Germinal center (tissue), 1 donor: ENCODE measurements at regions not wholly inside any gene's neighbourhood (a gene's known extent, or its start where the extent isn't known, plus 50 kb on each side); places are given as distances from the start of the nearest gene placed in this dataset.
"Not testable (repeated sequence)": the region's sequence is repeated elsewhere in the genome, so short reads cannot be mapped to it uniquely, and the experiment has no call there.

ENCODE experiments used
- DNase-seq: peaks from one replicate; pipeline ENCODE4 v3.0.0; 2012; ENCODE audit warnings: mixed read lengths, low spot score

GRCh38 chr2:44086629-44087028, 82.0 kb upstream of the PPM1B start:
- no peak for DNase-seq

DNA sequence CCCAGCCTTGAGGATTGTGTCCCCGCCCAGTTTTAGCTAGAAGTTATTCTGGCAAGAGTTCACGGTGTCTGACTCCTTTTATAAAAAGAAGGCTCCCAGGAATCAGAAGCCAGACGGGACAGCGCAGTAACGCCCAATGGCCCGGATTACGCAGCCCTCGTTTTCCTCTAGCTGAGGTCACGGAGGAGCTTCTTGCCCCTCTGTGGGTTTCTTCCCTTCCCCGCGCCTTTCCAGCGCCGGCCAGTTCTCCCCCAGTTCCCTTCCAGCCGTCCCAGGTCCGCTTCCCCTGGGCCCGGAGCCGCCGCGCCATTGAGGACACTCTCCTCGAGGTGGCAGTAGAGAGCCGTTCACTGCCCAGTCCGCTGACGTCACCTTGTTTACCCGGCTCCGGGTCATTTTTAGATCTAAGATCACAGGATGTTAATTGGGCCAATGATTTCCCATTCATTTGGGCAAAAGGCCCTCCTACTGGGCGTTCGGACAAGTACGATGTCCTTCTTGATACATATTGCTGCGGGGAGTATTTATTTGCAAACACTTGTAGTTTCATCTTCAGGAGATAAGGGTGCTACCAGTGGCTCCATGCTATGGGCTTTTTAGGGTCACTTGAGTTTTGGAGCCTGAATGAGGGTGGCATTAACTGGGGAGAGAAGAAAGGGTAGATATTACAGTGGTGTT, 81.5 kb upstream of the PPM1B start:
- peak; percentile 87 for DNase-seq

DNA sequence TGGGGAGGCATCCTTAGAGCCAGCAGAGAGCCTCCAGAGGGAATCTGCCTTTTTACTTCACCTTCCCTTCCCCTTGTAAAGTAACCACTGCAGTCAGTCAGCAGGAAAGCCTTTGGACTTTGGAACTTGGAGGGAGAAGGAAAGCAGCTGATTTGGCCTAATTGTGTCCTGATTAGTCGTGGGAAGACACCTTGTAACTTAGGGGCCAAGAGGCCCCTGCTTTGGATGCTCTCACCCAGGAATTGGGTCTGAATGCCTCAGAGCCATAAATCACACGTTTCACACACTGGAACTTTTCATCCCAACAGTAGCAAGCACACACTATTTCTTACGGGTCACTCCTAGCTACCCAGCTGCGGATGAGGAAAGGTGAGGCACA, 81.0 kb upstream of the PPM1B start:
- no peak for DNase-seq

DNA sequence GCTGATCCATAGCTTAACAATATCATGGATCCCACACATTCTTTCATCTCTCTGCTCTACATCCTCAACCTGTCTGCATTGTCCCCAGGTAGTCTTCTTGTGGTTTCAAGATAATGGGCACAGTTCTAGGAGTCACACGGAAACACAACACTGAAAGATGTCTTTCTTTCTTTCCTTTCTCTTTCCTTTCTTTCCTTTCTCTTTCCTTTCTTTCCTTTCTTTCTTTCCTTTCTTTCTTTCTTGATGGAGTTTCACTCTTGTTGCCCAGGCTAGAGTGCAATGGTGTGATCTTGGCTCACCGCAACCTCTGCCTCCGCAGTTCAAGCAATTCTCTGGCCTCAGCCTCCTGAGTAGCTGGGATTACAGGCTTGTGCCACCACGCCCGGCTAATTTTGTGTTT, 76.2 kb upstream of the PPM1B start:
- not testable (repeated sequence) for DNase-seq

GRCh38 chr2:44093970-44094369, 74.7 kb upstream of the PPM1B start:
- DNase-seq, result no peak

GRCh38 chr2:44097322-44097907, 71.3 kb upstream of the PPM1B start:
- DNase-seq, result no peak

- no peak for DNase-seq
These were observed 70.6 kb upstream of the PPM1B start for GRCh38 chr2:44098050-44098449.

GRCh38 chr2:44098891-44099290, 69.8 kb upstream of the PPM1B start:
- DNase-seq, result no peak

GRCh38 chr2:44100351-44100750, 68.3 kb upstream of the PPM1B start:
- DNase-seq, result no peak

DNA sequence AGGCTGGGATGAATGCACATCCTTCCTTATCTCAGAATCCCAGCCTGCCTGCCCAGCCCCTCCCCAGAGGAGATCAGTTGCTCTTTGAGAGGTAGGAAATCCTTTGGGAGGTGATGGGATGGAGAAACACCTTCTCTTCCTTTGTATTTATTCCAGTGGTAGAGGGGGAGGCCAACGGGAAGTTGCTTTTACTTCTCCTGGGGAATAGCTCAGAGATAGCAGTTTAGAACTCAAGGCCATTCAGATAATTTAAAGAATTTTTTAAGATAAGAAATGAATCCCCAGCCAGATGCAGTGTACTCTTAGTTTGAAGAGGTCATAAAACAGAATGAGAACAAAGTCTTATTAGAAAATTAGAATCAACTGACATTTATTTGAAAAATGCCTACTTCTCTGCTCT, 67.4 kb upstream of the PPM1B start:
- DNase-seq, result no peak

DNA sequence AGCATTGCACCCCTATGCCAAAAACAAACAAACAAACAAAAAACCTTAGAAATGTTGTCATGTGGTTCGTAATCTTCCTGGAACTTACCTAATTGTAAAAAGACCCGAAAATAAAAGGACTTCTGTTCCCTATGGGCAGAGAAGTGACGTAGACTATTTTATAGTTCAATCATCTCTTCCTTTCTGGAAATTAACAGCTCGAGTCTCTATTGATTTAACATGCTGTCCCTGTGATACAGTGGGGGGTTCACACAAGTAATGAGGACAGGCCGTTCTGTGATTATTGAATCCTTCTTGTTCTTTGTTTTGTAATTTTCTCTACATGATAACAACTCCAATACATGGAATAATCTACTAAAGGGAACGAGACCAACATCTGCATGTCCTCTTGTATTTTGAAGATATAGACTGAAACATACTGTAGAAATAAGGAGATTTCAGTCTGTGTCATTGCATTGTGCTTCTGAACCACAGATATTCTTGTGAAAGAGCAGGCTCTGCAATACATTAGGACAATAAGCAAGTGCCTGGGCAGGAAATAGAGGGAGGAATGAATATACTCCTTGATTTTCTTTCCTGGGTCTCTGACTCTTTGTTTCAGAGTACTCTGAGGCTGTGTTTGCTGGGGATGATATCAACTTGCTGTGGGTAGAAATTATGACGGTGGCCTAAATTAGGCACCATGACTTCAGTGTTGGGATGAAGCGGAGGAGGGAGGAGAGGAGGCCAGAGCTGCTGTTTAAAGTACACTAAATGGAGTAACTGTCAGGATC, 65.7 kb upstream of the PPM1B start:
- DNase-seq, result no peak

DNA sequence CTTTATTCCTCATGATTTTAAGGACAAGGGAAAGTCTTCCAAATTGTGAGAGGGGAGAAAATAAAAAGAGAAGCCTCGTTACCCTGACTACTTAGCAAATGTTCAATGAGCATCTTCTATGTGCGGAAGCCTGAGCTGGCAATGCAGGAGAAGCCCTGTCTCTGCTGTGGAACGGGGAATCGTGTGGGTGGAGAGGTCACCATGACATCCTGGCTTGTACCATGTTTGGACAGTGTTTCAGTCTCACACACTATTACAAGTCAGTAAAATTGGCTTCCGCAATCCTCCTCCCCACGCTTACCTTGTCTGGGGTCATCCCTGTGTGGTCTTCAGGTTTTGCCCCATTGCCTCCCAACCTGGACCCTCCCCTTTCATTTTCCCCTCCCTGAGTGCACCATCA, 65.0 kb upstream of the PPM1B start:
- no peak for DNase-seq

DNA sequence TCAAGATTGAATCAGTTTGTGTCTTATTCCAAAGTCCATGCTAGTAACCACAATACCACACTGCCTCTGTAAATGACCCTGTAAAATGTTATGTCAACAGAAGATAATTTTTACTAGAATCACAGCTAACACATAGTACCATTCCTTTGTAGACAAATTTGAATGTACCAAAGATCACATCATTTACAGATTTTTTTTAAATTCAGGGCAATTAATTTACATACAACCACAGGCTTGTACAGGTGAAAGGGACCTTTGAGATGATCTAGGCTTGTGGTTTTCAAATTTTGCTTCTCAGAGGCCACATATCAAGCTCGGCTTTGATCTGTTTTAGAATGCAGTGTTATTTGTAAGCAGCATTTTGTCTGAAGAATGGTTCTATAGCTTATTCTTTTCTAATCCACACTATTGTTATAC, 63.8 kb upstream of the PPM1B start:
- DNase-seq, result no peak

GRCh38 chr2:44106509-44106908, 62.2 kb upstream of the PPM1B start:
- DNase-seq, result not testable (repeated sequence)

DNA sequence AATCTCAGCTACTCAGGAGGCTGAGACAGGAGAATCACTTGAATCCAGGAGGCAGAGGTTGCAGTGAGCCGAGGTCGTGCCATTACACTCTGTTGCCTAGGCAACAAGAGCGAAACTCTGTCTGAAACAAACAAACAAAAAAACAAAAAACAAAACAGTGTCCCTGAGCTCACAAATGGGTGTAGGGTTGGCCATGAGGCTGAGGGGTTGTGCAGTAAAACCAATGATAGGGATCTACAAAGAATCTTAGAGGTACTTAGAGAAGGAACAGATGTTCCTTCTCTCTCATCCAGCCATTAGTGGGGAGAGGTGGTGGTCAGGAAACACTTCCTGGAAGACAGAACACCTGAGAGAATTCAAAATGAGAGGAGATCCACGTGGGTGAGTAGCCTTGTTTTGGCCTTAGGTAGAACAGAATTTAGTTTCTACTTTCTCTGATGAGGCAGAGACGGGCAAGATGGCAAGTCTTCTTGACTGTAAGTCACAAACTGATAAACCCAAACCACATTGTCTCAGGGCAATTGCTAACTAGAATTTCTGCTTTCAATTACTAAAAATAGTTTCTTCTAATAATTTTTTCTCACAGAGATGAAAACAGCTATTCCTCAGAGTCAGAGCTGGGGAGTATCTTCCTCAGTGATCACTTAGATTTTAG, 61.5 kb upstream of the PPM1B start:
- no peak for DNase-seq

- DNase-seq, result no peak
These were observed 60.7 kb upstream of the PPM1B start for GRCh38 chr2:44107974-44108373.

- no peak for DNase-seq
These were observed 59.5 kb upstream of the PPM1B start for GRCh38 chr2:44109166-44109565.

DNA sequence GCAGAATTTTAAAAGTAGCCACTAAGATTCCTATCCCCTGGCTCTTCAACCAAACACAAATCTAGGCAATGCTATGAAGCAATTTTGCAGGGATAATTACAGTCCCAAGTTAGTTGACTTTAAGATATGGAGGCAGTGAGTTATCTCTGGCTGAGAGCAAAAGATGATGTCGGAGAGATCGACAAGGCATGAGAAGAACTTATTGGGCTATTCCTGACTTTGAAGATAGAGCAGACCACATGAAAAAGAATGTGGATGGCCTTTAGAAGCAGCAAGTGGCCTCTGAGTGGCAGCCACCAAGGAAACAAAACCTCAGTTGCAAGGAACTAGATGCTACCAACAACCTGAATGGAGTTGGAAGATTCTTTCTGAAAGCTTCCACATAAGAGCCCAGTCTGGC, 58.2 kb upstream of the PPM1B start:
- no peak for DNase-seq

GRCh38 chr2:44112096-44112495, 56.6 kb upstream of the PPM1B start:
- no peak for DNase-seq

GRCh38 chr2:44116319-44116718, 52.4 kb upstream of the PPM1B start:
- no peak for DNase-seq

- DNase-seq, result no peak
These were observed 50.4 kb upstream of the PPM1B start for GRCh38 chr2:44118257-44118656.
